ENCODE measurements at regions not wholly inside any gene's neighbourhood (a gene's known extent, or its start where the extent isn't known, plus 50 kb on each side); places are given as distances from the start of the nearest gene placed in this dataset.

DNA sequence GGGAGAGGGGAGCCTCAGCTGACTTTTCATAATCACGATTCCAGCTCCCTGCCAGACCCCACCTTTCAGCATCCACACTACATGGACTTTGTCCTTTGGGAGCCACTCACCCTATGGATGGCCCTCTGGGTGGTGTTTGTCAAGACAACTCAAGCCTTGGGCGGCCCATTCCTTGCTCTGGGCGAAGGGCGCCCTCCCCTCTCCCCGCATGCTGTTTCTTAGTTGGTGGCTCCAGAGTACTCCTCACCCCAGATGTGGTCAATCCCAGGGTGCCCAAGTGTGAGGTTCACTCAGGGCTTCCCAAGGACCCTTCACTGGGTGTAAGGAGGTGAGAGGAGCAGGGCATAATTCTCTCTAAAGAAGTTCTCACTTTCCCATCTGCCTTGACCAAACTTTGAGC, 710.0 kb downstream of the QKI start:
- intact Hi-C loops (cut with micrococcal nuclease; ENCODE audit: unreplicated experiment) (no loop called here), in situ Hi-C loops (cut with HindIII; ENCODE audit: extremely low pct_ligation_motif_present, low pct_unique_long_range_greater_than_20kb) (loop anchor here (25.0 kb wide), 2 partner anchors 712 to 937 kb away; partner anchors contain the start of gene QKI)
- no TSS peak for BruUV-seq (replicated peaks)
- ATAC-seq, result no peak
- TF ChIP-seq ZNF276 (CRISPR knock-in tag; IDR thresholded peaks at IDR 0.05; ENCODE audit: low read depth) (no peak), ZFP90 (CRISPR knock-in tag; IDR thresholded peaks at IDR 0.05; ENCODE audit: borderline replicate concordance) (no peak), ZSCAN21 (CRISPR knock-in tag; IDR thresholded peaks at IDR 0.05; ENCODE audit: borderline replicate concordance) (no peak), ZBTB38 (CRISPR knock-in tag; IDR thresholded peaks at IDR 0.05) (no peak), POGK (CRISPR knock-in tag; conservative IDR thresholded peaks at IDR 0.05) (no peak), NFKBIZ (CRISPR knock-in tag; IDR thresholded peaks at IDR 0.05) (no peak), GATAD1 (CRISPR knock-in tag; IDR thresholded peaks at IDR 0.05) (no peak), NR2C2 (CRISPR knock-in tag; IDR thresholded peaks at IDR 0.05; ENCODE audit: borderline replicate concordance) (no peak), MYC (CRISPR knock-in tag; IDR thresholded peaks at IDR 0.05; ENCODE audit: borderline replicate concordance) (no peak), SKI (IDR thresholded peaks at IDR 0.05; ENCODE audit: partially characterized antibody) (no peak), ZNF784 (CRISPR knock-in tag; IDR thresholded peaks at IDR 0.05; ENCODE audit: borderline replicate concordance) (no peak), MIXL1 (CRISPR knock-in tag; IDR thresholded peaks at IDR 0.05) (no peak)
- TF ChIP-seq, protein P1, sequence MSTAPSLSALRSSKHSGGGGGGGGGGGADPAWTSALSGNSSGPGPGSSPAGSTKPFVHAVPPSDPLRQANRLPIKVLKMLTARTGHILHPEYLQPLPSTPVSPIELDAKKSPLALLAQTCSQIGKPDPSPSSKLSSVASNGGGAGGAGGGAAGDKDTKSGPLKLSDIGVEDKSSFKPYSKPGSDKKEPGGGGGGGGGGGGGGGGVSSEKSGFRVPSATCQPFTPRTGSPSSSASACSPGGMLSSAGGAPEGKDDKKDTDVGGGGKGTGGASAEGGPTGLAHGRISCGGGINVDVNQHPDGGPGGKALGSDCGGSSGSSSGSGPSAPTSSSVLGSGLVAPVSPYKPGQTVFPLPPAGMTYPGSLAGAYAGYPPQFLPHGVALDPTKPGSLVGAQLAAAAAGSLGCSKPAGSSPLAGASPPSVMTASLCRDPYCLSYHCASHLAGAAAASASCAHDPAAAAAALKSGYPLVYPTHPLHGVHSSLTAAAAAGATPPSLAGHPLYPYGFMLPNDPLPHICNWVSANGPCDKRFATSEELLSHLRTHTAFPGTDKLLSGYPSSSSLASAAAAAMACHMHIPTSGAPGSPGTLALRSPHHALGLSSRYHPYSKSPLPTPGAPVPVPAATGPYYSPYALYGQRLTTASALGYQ (CRISPR knock-in tag; IDR thresholded peaks at IDR 0.05), result no peak
- Histone ChIP-seq H3K4me2 (ENCODE audit: low read depth, low read length) (no peak overlapping the region), H3K27me3 (ENCODE audit: control insufficient read depth in 1 of 2, insufficient read depth in 2 of 2, low read length in 2 of 2) (no peaks in the 10 kb centered on the region), H3K79me2 (ENCODE audit: insufficient read depth, low read length) (no peaks in the 10 kb centered on the region), H3K4me1 (ENCODE audit: insufficient read depth, low read length) (no peaks in the 10 kb centered on the region), H3K36me3 (replicated peaks in 1 of 2; ENCODE audit: control insufficient read depth in 1 of 2, insufficient read depth in 2 of 2, low read length in 2 of 2) (no peaks in the 10 kb centered on the region), H4K20me1 (ENCODE audit: insufficient read depth, low read length) (no peaks in the 10 kb centered on the region), H3K9ac (ENCODE audit: insufficient read depth, low read depth, low read length) (no peak overlapping the region), H3K9me3 (ENCODE audit: low read length) (no peaks in the 10 kb centered on the region), H3K27ac (ENCODE audit: extremely low read length, insufficient read depth, low read length) (no peak overlapping the region), H2AFZ (ENCODE audit: low read length) (no peak overlapping the region), H3K4me3 (replicated peaks in 1 of 3; ENCODE audit: insufficient read depth in 1 of 3, low read depth in 2 of 3, low read length in 3 of 3) (no peak overlapping the region)
- FAIRE-seq, result no peak
- DNase-seq (ENCODE audit: low spot score), result no peak
- 37% methylated on average over 5 of the region's 5 CpGs for WGBS (ENCODE audit: low lambda C conversion rate)
- POLR2A ChIA-PET, result no interaction called here
- CTCF ChIA-PET (ENCODE audit: low intra/inter-chr PET ratio, low total read pairs), result no interaction called here

All from HepG2 (cell line).